ENCODE measurements at regions not wholly inside any gene's neighbourhood (a gene's known extent, or its start where the extent isn't known, plus 50 kb on each side); places are given as distances from the start of the nearest gene placed in this dataset.

DNA sequence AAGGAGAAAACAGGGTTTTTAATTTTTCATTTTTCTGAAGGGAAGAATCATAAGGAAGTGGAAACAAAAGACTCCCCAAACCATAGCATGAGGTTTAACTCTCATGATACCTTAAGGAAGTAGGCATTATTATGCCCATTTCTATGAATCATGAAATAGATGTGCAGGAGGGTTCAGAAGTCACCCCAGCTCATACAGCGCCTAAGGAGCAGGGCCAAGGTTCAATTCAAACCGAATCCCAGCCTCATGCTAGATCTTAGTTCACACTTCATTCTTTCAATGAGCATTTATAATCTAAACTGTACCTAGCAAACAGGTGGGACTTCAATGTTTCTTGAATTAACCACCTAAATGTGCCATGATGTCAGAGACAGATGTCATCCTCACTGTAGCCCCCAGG is 111.9 kb upstream of the SLC25A33 start:
- TF ChIP-seq EZH2phosphoT487 (IDR thresholded peaks at IDR 0.05; ENCODE audit: low read depth) = no peak
- TF ChIP-seq, protein P1, sequence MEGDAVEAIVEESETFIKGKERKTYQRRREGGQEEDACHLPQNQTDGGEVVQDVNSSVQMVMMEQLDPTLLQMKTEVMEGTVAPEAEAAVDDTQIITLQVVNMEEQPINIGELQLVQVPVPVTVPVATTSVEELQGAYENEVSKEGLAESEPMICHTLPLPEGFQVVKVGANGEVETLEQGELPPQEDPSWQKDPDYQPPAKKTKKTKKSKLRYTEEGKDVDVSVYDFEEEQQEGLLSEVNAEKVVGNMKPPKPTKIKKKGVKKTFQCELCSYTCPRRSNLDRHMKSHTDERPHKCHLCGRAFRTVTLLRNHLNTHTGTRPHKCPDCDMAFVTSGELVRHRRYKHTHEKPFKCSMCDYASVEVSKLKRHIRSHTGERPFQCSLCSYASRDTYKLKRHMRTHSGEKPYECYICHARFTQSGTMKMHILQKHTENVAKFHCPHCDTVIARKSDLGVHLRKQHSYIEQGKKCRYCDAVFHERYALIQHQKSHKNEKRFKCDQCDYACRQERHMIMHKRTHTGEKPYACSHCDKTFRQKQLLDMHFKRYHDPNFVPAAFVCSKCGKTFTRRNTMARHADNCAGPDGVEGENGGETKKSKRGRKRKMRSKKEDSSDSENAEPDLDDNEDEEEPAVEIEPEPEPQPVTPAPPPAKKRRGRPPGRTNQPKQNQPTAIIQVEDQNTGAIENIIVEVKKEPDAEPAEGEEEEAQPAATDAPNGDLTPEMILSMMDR (IDR thresholded peaks at IDR 0.05; ENCODE audit: low read depth, low read length) = no peak
- peaks cover 42% of the 10 kb centered on the region for H3K4me1 ChIP-seq (ENCODE audit: low read length)

GRCh38 chr1:9428601-9429341 is 110.5 kb upstream of the SLC25A33 start:
- H3K9ac ChIP-seq (ENCODE audit: low read length) = peak overlapping the region; percentile 88
- no peaks in the 10 kb centered on the region for H3K36me3 ChIP-seq (replicated peaks; ENCODE audit: low read depth, low read length)
- H3K27ac ChIP-seq (ENCODE audit: low read length) = peak overlapping the region; percentile 71
- peak overlapping the region; percentile 87 for H2AFZ ChIP-seq (ENCODE audit: low read depth, low read length)
- TF ChIP-seq EZH2phosphoT487 (IDR thresholded peaks at IDR 0.05; ENCODE audit: low read depth) = no peak
- no peaks in the 10 kb centered on the region for H3K79me2 ChIP-seq (ENCODE audit: low read length)
- H3K27me3 ChIP-seq (ENCODE audit: low read depth, low read length) = no peaks in the 10 kb centered on the region
- peak overlapping the region; percentile 95 for H3K4me2 ChIP-seq (ENCODE audit: low read length)
- H3K4me3 ChIP-seq (ENCODE audit: low read length) = peak overlapping the region; percentile 90
- peaks cover 42% of the 10 kb centered on the region for H3K4me1 ChIP-seq (ENCODE audit: low read length)
- no peaks in the 10 kb centered on the region for H4K20me1 ChIP-seq (ENCODE audit: insufficient read depth, low read length)
- H3K9me3 ChIP-seq (ENCODE audit: insufficient read depth, low read length) = no peaks in the 10 kb centered on the region

More for the DNA sequence above, 111.9 kb upstream of the SLC25A33 start:
- Histone ChIP-seq H4K20me1 (ENCODE audit: insufficient read depth, low read length) (no peaks in the 10 kb centered on the region), H3K27ac (ENCODE audit: low read length) (no peak overlapping the region), H3K27me3 (ENCODE audit: low read depth, low read length) (no peaks in the 10 kb centered on the region; the same call in 1 of the 2 replicates), H3K4me3 (ENCODE audit: low read length) (no peak overlapping the region), H3K4me2 (ENCODE audit: low read length) (no peak overlapping the region), H3K9me3 (ENCODE audit: insufficient read depth, low read length) (no peaks in the 10 kb centered on the region), H3K79me2 (ENCODE audit: low read length) (no peaks in the 10 kb centered on the region), H3K9ac (ENCODE audit: low read length) (no peak overlapping the region), H3K36me3 (replicated peaks; ENCODE audit: low read depth, low read length) (no peaks in the 10 kb centered on the region), H2AFZ (ENCODE audit: low read depth, low read length) (no peak overlapping the region)

DNA sequence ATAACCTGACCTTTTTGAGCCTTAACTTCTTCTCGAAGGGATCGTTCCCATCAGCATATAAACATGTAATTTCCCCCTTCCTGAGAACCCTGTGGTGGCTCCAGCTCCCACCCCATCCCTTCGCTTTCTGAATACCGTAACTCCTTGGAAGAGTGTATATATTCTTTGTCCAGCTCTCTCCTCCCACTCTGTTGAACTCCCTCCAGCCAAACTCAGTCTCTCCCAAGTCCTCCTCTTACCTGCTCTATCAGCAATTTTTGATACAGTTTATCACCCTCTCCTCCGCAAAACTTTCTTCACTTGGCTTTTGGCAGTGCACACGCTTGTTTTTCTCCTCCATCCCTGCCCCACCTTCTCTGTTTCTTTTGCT is 109.9 kb upstream of the SLC25A33 start:
- H3K9ac ChIP-seq (ENCODE audit: low read length) = peak overlapping the region; percentile 88
- peaks cover 42% of the 10 kb centered on the region for H3K4me1 ChIP-seq (ENCODE audit: low read length)
- H3K27ac ChIP-seq (ENCODE audit: low read length) = peak overlapping the region; percentile 45

DNA sequence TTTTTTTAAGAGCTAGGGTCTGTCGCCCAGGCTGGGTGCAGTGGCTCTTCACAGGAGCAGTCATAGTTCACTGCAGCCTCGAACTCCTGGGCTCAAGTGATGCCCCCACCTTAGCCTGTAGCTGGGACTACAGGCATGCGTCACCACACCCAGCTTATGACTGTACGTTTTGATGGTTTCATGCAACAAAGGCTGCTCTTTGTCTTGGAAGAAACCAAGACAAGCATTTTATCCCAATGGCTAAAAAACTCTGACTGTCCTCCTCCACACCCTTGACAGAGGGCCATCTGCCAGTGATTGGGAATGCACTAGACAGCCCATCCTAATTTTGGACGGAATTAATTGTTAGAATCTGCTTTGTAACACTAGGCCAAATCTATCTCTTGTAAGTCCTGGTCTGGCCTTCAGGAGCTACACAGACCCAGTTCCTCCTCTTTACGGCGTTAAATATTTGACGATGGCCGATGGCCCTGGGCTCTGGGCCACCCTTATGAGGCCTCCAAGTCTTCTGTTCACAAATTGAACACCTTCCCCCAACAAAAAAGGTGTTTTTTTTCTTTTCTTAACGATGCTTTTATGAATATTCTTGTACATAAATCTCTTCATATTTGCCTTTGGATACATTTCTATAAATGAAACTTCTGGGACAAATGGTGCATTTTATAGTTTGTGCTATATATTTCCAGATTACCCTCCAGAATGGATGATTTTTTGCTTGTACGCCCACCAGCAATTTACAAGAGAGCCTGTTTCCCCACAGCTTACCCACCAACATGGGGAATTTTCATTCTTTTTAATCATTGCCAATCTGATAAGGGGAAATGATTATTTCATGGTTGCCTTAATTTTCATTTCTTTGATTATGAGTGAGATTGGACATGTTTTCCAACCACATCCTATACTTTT is 104.8 kb upstream of the SLC25A33 start:
- no peak overlapping the region for H2AFZ ChIP-seq (ENCODE audit: low read depth, low read length)
- H3K9ac ChIP-seq (ENCODE audit: low read length) = no peak overlapping the region
- H3K9me3 ChIP-seq (ENCODE audit: insufficient read depth, low read length) = no peaks in the 10 kb centered on the region
- H3K4me3 ChIP-seq (ENCODE audit: low read length) = no peak overlapping the region
- TF ChIP-seq EZH2phosphoT487 (IDR thresholded peaks at IDR 0.05; ENCODE audit: low read depth) = no peak
- TF ChIP-seq, protein P1 (IDR thresholded peaks at IDR 0.05; ENCODE audit: low read depth, low read length) = no peak
- no peaks in the 10 kb centered on the region for H3K79me2 ChIP-seq (ENCODE audit: low read length)
- H3K36me3 ChIP-seq (replicated peaks; ENCODE audit: low read depth, low read length) = no peaks in the 10 kb centered on the region
- no peaks in the 10 kb centered on the region for H3K27me3 ChIP-seq (ENCODE audit: low read depth, low read length)
- peaks cover 4% of the 10 kb centered on the region; the same call in 1 of the 2 replicates for H3K4me1 ChIP-seq (ENCODE audit: low read length)
- no peak overlapping the region for H3K4me2 ChIP-seq (ENCODE audit: low read length)
- H4K20me1 ChIP-seq (ENCODE audit: insufficient read depth, low read length) = no peaks in the 10 kb centered on the region
- H3K27ac ChIP-seq (ENCODE audit: low read length) = no peak overlapping the region

More for the DNA sequence above, 109.9 kb upstream of the SLC25A33 start:
- H3K27me3 ChIP-seq (ENCODE audit: low read depth, low read length) = no peaks in the 10 kb centered on the region
- peak overlapping the region; percentile 87 for H2AFZ ChIP-seq (ENCODE audit: low read depth, low read length)
- H3K4me2 ChIP-seq (ENCODE audit: low read length) = peak overlapping the region; percentile 89
- H3K4me3 ChIP-seq (ENCODE audit: low read length) = peak overlapping the region; percentile 90
- TF ChIP-seq, protein P1 (IDR thresholded peaks at IDR 0.05; ENCODE audit: low read depth, low read length) = no peak
- no peak for TF ChIP-seq EZH2phosphoT487 (IDR thresholded peaks at IDR 0.05; ENCODE audit: low read depth)
- no peaks in the 10 kb centered on the region for H3K79me2 ChIP-seq (ENCODE audit: low read length)
- H3K36me3 ChIP-seq (replicated peaks; ENCODE audit: low read depth, low read length) = no peaks in the 10 kb centered on the region
- no peaks in the 10 kb centered on the region for H4K20me1 ChIP-seq (ENCODE audit: insufficient read depth, low read length)
- no peaks in the 10 kb centered on the region for H3K9me3 ChIP-seq (ENCODE audit: insufficient read depth, low read length)
